Astrocyte (in vitro differentiated cells and primary cell): ENCODE measurements at regions not wholly inside any gene's neighbourhood (a gene's known extent, or its start where the extent isn't known, plus 50 kb on each side); places are given as distances from the start of the nearest gene placed in this dataset.

ENCODE experiments used
- DNase-seq: peaks from one replicate; pipeline ENCODE4 v3.0.0-alpha.2; 2010; ENCODE audit warnings: low read depth
- FAIRE-seq: peaks from 2 replicates; lab custom pipeline; 2011; peaks lifted over from hg19 to GRCh38; lab: Jason Lieb, UNC
- H2AFZ ChIP-seq: 2 replicates; pipeline ENCODE4 v1.6.0; 2012; ENCODE audit warnings: low read depth, low read length, inconsistent platforms
- H3K27ac ChIP-seq: 2 replicates; pipeline ENCODE4 v1.5.1; 2011; ENCODE audit warnings: low read depth, low read length, inconsistent platforms
- H3K27me3 ChIP-seq: 2 replicates; pipeline ENCODE4 v1.6.0; 2011; ENCODE audit warnings: low read length, inconsistent platforms; ENCODE audit not compliant: insufficient read depth
- H3K36me3 ChIP-seq: 2 replicates; pipeline ENCODE4 v1.5.1; 2011; ENCODE audit warnings: low read length, inconsistent platforms; ENCODE audit not compliant: insufficient read depth
- H3K4me1 ChIP-seq: 2 replicates; pipeline ENCODE4 v1.5.1; 2011; ENCODE audit warnings: low read length, inconsistent platforms; ENCODE audit not compliant: insufficient read depth
- H3K4me2 ChIP-seq: 2 replicates; pipeline ENCODE4 v1.6.0; 2012; ENCODE audit warnings: low read length, inconsistent platforms
- H3K4me3 ChIP-seq: 2 replicates; pipeline ENCODE4 v1.5.1; 2011; ENCODE audit warnings: low read depth, mild to moderate bottlenecking, low read length, inconsistent platforms; ENCODE audit not compliant: insufficient read depth
- H3K79me2 ChIP-seq: 2 replicates; pipeline ENCODE4 v1.6.0; 2012; ENCODE audit warnings: mild to moderate bottlenecking, low read length, inconsistent platforms; ENCODE audit not compliant: insufficient read depth
- H3K9ac ChIP-seq: 2 replicates; pipeline ENCODE4 v1.6.0; 2012; ENCODE audit warnings: mild to moderate bottlenecking, low read length, inconsistent platforms
- H3K9me3 ChIP-seq: 2 replicates; pipeline ENCODE4 v1.5.1; 2012; ENCODE audit warnings: low read depth, mild to moderate bottlenecking, low read length, inconsistent platforms; ENCODE audit not compliant: insufficient read depth
- H4K20me1 ChIP-seq: 2 replicates; pipeline ENCODE4 v1.6.0; 2012; ENCODE audit warnings: low read length, inconsistent platforms; ENCODE audit not compliant: insufficient read depth
- H3K27ac Mint-ChIP-seq: one replicate; pipeline ENCODE4 v1.8.0; 2021; ENCODE audit warnings: mild to moderate bottlenecking, mixed read lengths; ENCODE audit not compliant: unreplicated experiment
- H3K27me3 Mint-ChIP-seq: one replicate; pipeline ENCODE4 v1.8.0; 2021; ENCODE audit warnings: low read depth, mixed read lengths; ENCODE audit not compliant: unreplicated experiment
- H3K36me3 Mint-ChIP-seq: one replicate; pipeline ENCODE4 v1.8.0; 2021; ENCODE audit warnings: low read depth, mixed read lengths; ENCODE audit not compliant: unreplicated experiment
- H3K4me1 Mint-ChIP-seq: one replicate; pipeline ENCODE4 v1.8.0; 2021; ENCODE audit warnings: low read depth, mixed read lengths; ENCODE audit not compliant: unreplicated experiment
- H3K4me3 Mint-ChIP-seq: one replicate; pipeline ENCODE4 v1.8.0; 2021; ENCODE audit warnings: mild to moderate bottlenecking, moderate library complexity, mixed read lengths; ENCODE audit not compliant: unreplicated experiment
- H3K9me3 Mint-ChIP-seq: one replicate; pipeline ENCODE4 v1.8.0; 2021; ENCODE audit warnings: mild to moderate bottlenecking, mixed read lengths; ENCODE audit not compliant: unreplicated experiment
- CTCF ChIP-seq: IDR thresholded peaks from 2 replicates; pipeline ENCODE4 v1.5.1; 2011; ENCODE audit warnings: low read depth, mild to moderate bottlenecking, inconsistent platforms, low read length, moderate library complexity; ENCODE audit not compliant: insufficient read depth
- EZH2 ChIP-seq: IDR thresholded peaks from 2 replicates; pipeline ENCODE4 v1.6.1; 2012; ENCODE audit warnings: mild to moderate bottlenecking, low read length, inconsistent platforms; ENCODE audit not compliant: insufficient read depth

GRCh38 chr2:226338825-226339224 lies 460.8 kb downstream of the IRS1 start:
- Mint-ChIP-seq H3K9me3 (no peaks in the 10 kb centered on the region), H3K4me3 (no peak overlapping the region), H3K27me3 (no peaks in the 10 kb centered on the region), H3K27ac (peak overlapping the region; percentile 15), H3K4me1 (peaks cover 27% of the 10 kb centered on the region), H3K36me3 (no peaks in the 10 kb centered on the region)
- Histone ChIP-seq H3K27me3 (no peaks in the 10 kb centered on the region), H2AFZ (no peak overlapping the region), H4K20me1 (no peaks in the 10 kb centered on the region), H3K9me3 (no peaks in the 10 kb centered on the region), H3K27ac (no peak overlapping the region), H3K9ac (no peak overlapping the region), H3K4me2 (no peak overlapping the region), H3K79me2 (no peaks in the 10 kb centered on the region), H3K4me3 (no peak overlapping the region), H3K4me1 (peaks cover 2% of the 10 kb centered on the region), H3K36me3 (no peaks in the 10 kb centered on the region)
- FAIRE-seq (no peak), DNase-seq (no peak)
- no peak for TF ChIP-seq CTCF
- no peak for TF ChIP-seq EZH2

- H3K27ac Mint-ChIP-seq, result peak overlapping the region; percentile 85
- no peaks in the 10 kb centered on the region for H3K36me3 Mint-ChIP-seq
- Histone ChIP-seq H4K20me1 (no peaks in the 10 kb centered on the region), H3K27me3 (no peaks in the 10 kb centered on the region), H3K36me3 (no peaks in the 10 kb centered on the region), H3K9me3 (no peaks in the 10 kb centered on the region), H3K79me2 (no peaks in the 10 kb centered on the region), H2AFZ (no peak overlapping the region), H3K9ac (no peak overlapping the region), H3K4me3 (no peak overlapping the region), H3K4me1 (peaks cover 2% of the 10 kb centered on the region), H3K27ac (no peak overlapping the region), H3K4me2 (no peak overlapping the region)
- FAIRE-seq (peak; percentile 29), DNase-seq (peak; percentile 26)
- TF ChIP-seq CTCF (no peak), EZH2 (no peak)
- no peaks in the 10 kb centered on the region for H3K9me3 Mint-ChIP-seq
- peaks cover 27% of the 10 kb centered on the region for H3K4me1 Mint-ChIP-seq
- H3K27me3 Mint-ChIP-seq, result no peaks in the 10 kb centered on the region
- H3K4me3 Mint-ChIP-seq, result no peak overlapping the region
Measured at GRCh38 chr2:226337941-226338600, 461.5 kb downstream of the IRS1 start.

- FAIRE-seq (no peak), DNase-seq (no peak)
- no peaks in the 10 kb centered on the region for H4K20me1 ChIP-seq
- no peaks in the 10 kb centered on the region for H3K36me3 ChIP-seq
- H2AFZ ChIP-seq, result no peak overlapping the region
- no peak overlapping the region for H3K27ac Mint-ChIP-seq
- no peaks in the 10 kb centered on the region for H3K9me3 Mint-ChIP-seq
- no peak for TF ChIP-seq EZH2
- no peak for TF ChIP-seq CTCF
- H3K27ac ChIP-seq, result no peak overlapping the region
- H3K27me3 ChIP-seq, result no peaks in the 10 kb centered on the region
- H3K4me1 ChIP-seq, result peaks cover 2% of the 10 kb centered on the region
- no peaks in the 10 kb centered on the region for H3K27me3 Mint-ChIP-seq
- no peaks in the 10 kb centered on the region for H3K36me3 Mint-ChIP-seq
- H3K79me2 ChIP-seq, result no peaks in the 10 kb centered on the region
- no peak overlapping the region for H3K4me2 ChIP-seq
- peaks cover 24% of the 10 kb centered on the region for H3K4me1 Mint-ChIP-seq
- no peak overlapping the region for H3K4me3 Mint-ChIP-seq
- H3K9me3 ChIP-seq, result no peaks in the 10 kb centered on the region
- H3K9ac ChIP-seq, result no peak overlapping the region
- no peak overlapping the region for H3K4me3 ChIP-seq
Measured at GRCh38 chr2:226336283-226336682, 463.3 kb downstream of the IRS1 start.
